Ramos (cell line): ENCODE measurements at regions not wholly inside any gene's neighbourhood (a gene's known extent, or its start where the extent isn't known, plus 50 kb on each side); places are given as distances from the start of the nearest gene placed in this dataset.

ENCODE experiments used
- in situ Hi-C: fragments of 300-500 bp; cut with MboI; formaldehyde crosslinking; loops from one replicate; pipeline ENCODE4 v1.14.3; 2022; ENCODE audit warnings: low sequenced_read_pairs; ENCODE audit not compliant: unreplicated experiment

DNA sequence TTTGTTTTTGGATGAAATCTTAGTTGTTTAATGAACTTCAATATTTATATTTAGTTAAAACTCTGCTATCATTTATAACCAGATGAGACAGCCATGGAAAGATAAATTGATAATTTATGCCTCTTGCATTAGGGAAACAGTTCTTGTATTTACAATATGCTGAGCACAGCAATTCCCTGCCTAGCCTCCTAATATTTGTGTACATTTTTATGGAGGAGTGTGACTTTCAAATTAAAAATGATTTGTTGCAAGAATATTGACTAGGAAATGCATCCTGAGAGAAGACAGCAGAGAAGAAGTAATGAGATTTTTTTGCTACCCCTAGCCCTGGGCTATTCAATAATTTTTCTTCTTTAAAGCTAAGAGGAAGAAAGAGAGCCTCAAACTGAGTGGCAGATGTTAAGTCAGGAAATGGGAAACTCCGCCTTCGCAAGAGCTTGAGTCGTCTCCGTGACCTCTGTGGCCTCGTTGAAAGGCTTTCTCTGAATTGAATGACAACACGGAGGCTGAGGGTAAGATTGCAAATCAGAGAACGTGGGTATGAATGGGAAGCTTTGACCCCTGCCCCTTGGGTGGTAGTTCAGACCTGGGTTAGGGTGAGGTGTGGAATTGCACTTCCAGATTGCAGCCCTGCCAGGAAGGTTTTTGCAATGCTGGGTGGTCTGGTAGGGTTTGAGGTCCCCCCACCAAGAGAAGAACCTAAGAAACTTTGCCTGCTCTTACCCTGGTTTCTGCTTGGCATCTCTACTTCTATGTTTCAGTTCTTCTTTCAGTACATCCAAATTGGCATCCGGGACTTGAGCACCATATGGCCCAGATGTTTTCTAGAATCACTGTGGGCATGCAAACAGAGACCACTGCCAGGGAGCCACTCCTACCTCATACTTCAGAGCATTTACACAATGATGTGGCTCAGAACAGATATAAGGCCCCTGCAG lies 210.3 kb upstream of the RBMS1 start:
- in situ Hi-C loops = no loop called here

DNA sequence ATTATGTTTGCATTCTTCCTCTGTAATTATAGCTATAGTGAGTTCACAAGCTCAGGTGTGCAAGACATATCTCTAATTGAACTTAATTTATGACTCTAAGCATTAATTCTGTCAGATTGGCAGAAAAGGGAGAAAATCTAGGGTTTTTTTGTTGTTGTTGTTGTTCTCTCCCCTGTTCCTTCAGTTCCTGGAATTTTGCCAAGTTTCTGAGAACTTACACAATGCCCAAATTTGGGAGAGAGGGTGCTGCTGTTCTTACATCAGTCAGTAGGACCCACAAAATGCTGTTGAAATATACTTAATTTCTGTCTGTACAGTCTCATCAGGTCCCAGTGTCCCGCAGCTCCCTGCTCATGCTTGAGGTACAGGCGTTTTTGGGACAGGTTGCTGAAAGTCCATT lies 221.8 kb upstream of the RBMS1 start:
- in situ Hi-C loops = no loop called here

DNA sequence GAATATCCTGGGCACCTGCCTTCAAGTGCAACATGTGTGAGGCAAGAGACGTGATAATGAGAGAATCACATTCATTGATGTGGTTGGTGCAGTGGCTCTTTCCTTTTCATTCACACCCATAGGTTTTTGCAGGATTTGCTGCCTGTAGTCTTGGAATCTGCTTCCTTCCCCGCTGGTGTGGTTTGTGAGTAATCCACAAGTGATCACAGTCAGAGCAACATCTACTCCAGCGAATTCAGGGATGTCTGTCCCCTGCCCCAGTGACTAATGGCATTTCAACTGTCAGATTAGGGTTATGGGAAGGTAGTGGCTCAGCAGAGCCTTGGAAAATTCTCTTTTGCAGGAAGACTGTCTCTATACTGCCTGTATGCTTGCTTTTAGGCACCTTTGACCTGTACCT lies 225.5 kb upstream of the RBMS1 start:
- in situ Hi-C loops = no loop called here

DNA sequence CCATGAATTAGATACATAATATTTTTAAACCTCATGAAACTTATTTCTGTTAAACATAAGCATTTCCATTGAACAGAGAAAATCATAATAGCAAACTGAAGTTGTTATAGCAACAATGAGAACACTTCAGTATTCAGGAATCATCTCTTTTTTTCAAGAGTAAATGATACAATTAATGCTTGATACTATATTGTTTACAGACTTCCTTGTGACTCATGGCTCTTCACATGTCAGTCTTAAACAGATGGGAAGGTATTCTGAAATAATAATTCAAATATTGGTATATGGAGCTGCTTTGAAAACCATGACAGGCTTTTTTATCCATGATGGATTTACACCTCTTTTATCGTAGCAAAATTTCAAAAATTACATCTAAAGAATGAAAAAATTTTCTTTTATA lies 226.5 kb upstream of the RBMS1 start:
- in situ Hi-C loops = no loop called here

DNA sequence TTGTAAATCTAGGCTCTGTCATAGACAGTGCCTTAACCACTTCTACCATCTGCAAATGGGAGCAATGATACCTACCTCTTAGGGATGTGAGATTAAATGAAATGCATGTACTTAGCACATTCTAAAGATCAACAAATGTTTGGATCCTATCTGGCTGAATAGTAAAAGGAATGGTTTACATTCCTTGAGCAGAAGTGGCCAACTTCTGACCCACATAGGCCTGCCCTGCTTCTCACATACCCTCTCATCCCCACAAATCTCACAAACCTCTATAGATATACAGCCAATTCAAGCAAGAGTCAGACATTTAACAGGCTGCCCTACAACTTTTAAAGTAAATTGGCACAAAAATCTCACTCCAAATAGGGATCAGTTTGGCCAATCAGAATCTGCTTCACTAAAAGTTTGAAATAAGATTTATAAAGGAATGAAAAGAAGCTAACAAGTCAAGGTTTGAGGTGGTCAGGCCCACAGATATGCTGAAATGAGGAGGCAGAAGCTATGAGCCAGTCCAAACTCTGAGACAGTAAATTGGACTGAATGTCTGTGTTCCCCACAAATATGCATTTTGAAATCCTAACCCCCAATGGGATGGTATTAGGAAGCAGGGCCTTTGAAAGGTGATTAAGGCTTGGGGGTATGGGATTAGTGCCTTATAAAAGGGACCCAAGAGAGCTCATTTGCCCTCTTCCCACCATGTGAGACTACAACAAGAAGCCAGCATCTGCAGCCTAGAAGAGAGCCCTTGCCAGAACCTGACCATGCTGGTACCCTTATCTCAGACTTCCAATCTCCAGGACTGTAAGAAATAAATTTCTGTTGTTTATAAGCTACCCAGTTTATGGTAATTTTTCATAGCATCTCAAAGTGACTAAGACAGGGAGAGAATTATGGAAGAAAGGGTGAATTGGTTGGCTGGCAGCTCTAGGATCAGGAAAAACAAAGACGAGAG lies 227.8 kb upstream of the RBMS1 start:
- in situ Hi-C loops = no loop called here

DNA sequence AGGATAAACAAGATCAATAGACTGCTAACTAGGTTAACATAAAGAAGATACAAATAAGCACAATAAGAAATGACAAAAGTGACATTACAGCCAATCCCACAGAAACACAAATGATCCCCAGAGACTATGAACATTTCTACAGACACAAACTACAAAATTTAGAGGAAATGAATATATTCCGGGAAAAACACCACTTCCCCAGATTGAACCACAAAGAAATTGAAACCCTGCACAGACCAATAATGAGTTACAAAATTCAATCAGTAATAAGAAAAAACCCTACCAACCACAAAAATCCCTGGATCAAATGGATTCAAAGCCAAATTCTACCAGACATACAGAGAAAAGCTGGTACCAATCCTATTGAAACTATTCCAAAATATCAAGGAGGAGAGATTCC lies 232.4 kb upstream of the RBMS1 start:
- in situ Hi-C loops = no loop called here

DNA sequence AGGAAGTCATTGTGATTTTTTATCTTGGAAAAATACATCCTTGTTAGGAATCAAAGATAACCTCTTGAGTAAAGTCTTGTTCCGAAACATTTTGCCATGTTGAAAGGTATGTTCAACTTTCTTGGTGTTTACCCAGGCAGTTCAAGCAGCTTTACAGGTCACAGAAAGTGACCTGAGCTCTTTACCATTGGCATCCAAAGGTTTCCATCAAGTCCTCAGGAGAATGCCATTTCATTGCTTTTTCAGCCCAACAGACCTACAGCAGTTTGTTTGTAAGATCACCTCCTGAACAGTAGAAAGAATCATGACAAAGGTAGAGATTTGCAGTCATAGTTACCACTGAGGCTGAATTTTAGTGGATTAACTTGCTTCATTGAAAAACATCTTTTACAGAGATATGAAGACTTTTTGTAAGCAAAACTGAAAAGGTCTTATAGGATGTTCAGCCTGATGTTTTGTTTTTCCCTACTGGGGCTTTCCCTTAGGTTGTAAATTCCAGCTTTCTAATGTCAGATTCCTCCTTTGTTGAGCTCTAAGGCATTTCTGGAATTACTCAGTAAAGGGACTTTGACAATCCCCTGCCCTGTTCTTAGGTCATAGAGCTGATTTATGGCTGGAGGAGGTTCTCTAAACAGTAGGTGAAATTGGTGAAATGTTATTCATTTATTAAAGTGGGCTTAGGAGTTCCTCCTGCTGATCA lies 236.8 kb upstream of the RBMS1 start:
- in situ Hi-C loops = no loop called here

DNA sequence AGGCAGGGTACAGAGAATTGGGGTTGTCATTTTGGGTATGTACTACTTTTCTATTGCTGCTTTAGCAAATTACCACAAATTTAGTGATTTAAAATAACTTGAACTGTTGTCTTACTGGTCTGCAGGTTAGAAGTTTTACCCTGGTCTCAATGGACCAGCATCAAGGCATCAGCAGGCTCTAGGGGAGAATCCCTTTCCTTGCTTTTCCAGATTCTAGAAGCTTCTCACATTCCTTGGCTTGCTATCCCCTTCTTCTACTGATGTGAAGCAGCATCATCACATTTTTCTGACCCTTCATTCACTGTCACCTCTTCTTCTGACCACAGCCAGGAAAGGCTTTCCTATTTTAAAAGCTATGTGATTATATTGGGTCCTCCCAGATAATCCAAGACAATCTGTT lies 237.8 kb upstream of the RBMS1 start:
- in situ Hi-C loops = no loop called here

DNA sequence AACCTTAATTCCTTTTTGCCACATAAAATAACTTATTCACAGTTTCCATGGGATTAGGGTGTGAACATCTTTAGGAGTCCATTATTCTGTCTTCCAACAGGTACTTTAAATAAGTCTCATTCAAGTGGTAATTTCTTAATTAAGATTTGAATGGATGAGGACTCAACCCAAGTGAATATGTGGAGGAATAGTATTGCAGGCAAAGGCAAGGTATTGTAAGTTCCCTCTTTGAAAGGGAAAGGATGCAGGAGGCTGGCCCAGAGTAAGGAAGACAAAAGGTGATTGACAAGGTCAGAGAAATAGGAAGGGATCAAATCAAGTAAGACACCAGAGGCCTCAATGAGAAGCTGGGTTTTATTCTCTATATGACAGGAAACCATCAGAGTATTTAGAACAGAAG lies 238.2 kb upstream of the RBMS1 start:
- in situ Hi-C loops = no loop called here

DNA sequence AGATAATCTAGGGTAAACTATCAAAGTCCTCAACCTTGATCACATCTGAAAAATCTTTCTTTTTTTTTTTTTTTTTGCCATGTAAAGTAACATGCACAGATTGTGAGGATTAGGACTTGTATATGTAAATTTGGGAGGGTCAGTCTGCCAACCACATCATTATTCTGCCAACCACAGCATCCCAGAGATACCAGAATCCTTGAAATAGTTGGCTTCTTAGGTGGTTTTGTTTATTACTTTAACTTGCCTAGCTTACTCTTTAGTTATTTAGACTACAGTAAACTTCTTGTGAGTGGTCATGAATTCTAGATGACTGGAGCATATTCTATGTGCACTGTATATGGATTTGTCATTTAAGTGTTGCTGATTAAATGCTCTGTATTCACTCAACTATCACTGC lies 242.1 kb upstream of the RBMS1 start:
- in situ Hi-C loops = no loop called here

DNA sequence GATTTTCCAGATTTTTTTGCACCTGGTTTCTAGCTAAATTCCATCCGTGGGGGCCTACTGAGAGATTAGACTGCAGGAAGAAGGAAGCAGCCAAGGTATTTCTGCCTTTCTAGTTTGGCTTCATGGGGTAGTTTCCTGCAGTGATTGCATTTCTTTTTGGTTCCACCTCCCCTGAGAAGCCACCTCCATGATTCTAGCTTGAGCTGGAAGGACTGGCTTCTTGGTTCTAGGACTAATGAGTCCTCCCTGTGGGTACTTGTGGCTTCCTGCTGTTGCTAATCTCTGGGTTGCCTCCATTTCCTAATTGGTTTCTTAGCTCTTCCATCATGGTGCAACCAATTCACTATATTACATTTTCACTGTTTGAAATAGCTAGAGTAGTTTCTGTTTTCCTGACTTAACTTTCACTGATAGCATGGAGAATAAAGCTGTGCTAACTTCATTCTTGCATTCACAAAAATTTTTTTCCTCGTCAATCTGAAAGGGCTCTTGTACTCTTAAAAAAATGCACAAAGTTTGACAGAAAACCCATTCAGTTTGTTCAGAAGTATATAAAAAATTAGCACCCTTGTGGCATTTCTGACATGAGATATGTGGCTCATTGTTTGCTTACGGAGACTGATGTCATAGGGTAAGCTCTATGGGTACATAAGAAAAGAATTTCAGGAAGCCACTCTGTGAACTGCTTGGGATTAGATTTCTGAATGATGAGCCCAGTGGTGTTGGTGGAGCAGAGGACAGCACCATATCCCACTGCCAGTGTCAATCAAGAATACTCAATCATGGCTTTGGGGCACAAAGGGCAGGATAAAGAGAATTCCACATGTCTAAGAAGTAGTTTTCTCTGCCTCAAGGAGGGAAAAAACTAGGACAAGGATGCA lies 242.8 kb upstream of the RBMS1 start:
- in situ Hi-C loops = no loop called here

DNA sequence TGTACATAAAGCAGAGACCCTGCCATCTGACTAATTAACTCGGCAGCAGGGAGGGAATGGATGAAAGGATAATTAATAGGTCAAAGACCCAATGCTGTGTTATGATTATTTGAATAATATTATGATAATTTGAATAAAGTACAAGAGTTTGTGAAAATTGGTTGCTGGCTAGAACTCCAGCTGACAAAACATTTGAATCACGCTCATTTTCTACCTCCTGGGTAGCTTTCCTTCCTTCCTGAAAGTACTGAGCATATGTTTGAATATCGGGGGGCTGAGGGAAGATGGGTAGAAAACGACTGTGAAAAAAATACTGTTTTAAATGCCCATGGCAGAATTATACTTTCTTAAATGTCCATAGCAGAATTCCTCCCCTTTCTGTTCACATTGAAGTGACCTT lies 243.6 kb upstream of the RBMS1 start:
- in situ Hi-C loops = no loop called here

DNA sequence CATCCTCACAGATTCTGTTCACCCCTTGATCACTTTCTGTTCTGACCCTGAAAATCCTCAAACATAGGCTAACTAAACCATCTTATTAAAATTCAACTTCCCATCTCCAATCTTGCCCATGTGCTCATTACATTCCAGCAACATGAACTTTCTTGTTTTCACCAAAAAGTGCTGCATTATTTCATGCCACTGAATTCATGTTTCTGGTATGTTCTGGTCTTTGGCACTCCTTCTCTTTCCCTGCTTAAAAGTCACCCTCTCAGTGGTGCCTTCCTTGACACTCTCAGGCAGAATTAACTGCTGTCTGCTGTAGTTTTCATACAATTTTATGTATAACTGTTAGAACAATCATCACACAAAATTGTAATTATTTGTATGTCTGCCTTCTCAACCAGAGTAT lies 247.7 kb upstream of the RBMS1 start:
- in situ Hi-C loops = no loop called here

DNA sequence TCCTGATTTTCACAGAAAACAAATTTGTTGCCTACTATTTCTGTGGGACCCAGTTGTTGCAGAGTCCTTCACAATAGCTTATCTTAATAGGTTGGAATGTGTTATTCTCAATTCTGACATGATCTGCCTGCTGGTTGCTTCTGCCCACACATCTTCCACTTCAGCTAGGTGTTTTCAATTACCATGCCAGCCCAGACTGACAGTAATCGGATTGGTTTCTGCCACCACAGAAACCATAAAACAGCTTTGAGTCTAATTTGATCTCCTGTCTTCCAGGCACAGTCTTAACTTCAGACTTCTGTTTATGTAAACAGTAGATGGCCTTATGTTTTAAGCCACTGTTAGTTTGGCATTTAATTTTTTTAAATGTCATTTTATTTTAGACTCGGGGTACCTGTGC lies 248.2 kb upstream of the RBMS1 start:
- in situ Hi-C loops = no loop called here

DNA sequence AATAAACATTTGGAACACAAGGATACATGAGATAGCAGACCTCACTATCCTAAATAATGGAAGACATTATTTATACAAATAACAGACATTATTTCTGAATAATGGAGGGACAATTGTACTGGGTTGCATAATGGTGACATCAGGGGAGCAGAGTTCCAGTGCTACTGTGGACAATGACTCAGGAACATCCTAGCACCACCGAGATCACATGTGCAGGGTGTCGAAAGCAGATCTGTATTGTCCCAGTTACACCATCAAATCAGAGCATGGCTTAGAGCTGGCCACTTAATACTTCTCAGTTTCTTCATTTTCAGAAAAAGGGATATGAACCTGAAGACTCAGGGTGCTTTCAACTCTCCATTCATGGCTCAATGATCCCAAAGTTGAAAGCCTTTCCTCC lies 249.1 kb upstream of the RBMS1 start:
- in situ Hi-C loops = no loop called here

DNA sequence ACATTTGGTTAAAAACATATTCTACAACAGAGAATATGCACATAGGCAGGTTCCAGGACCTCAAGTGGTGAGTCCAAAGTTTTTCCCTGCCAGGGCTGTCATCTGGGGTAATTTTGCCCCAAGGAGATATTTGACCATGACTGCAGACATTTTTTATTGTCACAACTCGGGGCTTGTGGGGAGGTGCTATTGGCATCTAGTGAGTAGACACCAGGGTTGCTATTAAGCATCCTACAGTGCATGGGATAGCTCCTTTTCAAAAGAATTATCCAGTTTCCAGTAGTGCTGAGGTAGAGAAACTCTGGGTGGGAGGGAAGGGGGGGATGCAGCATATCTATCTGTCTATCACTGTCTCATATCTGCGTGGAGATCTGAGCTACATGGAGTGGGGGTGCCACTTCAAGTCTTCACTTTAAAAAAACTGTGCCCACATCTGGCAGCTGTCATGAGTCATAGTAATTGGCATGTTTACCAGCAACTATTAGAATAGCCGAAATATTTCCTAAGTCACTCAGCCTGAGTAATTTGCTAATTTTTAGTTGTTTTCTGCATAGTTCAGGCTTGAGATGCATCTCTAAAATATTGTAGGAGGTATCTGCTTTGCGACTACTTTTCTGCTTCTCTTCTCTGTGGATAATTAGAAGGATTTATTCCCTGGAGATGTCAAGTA lies 254.0 kb upstream of the RBMS1 start:
- in situ Hi-C loops = no loop called here

DNA sequence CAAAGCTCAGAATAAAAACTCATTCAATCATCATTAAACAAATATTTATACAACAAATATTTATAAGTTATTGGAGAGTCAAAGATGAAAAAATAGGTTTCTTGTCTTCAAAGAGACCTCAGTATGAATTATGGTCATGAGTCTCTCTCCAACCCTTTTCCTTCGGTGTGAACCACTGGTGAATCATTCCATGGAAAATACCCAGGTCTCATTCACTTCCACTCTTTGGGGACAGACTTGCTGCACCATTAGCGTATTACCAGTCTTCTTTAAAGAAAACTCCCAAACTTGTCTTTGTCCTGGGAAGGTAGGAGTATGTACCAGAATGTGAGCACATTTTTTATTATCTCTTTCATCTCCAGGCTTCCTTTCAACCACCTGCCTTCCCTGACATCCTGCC lies 257.4 kb upstream of the RBMS1 start:
- in situ Hi-C loops = no loop called here

DNA sequence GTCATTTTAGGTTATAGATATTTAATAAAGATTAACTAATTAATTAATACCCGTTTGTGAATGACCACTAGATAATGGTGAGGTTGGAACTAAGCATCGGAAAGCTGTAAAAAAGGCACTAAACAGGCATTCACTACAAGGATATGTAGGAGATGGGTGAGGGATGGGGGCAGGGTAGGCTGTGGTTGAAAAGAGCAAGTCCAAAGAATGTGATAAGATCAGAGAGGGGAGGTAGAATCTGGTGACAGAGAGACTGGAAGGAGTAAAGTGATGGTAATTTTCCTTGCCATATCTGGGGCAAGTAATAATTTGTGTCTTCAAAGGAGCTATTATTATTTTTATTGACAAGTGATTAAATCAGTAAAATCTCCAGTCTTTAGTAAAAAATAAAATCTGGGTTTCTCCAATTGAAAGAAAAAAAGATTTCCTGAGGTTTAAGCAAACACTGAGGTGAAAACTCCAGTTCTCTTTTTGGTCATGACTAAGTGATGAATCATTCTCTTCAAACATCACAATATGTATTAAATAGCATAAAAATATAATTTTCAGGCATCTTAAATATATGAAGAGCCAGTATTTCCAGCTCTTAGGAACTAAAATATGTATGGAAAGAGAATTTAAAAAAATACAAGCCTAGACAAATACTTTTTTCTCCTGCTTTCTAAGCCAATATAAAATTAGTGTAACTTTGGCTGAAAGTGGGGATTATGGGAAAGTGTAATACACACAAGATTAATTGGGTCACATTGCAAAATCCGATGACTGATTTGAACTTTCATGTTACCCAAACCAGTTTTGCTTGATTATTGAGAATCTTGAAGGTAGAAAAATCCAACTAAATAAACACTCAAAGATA lies 259.1 kb upstream of the RBMS1 start:
- in situ Hi-C loops = no loop called here
